ENCODE measurements at regions not wholly inside any gene's neighbourhood (a gene's known extent, or its start where the extent isn't known, plus 50 kb on each side); places are given as distances from the start of the nearest gene placed in this dataset.

- H3K4me1 ChIP-seq = peaks cover 39% of the 10 kb centered on the region
- Mint-ChIP-seq H3K27ac (ENCODE audit: unreplicated experiment) (no peak overlapping the region), H3K9me3 (ENCODE audit: unreplicated experiment) (no peaks in the 10 kb centered on the region), H3K36me3 (ENCODE audit: insufficient read depth, unreplicated experiment) (no peaks in the 10 kb centered on the region), H3K4me1 (ENCODE audit: low read depth, unreplicated experiment) (peaks cover 25% of the 10 kb centered on the region), H3K4me3 (ENCODE audit: unreplicated experiment) (no peak overlapping the region), H3K27me3 (ENCODE audit: insufficient read depth, unreplicated experiment) (no peaks in the 10 kb centered on the region)
- CTCF ChIA-PET = no interaction called here
- no peak overlapping the region for H3K4me3 ChIP-seq (ENCODE audit: low read depth, low read length)
- TF ChIP-seq CTCF (IDR thresholded peaks at IDR 0.05; ENCODE audit: insufficient read depth in 1 of 2, low read depth in 1 of 2, low read length in 1 of 2, severe bottlenecking in 1 of 2, unreplicated experiment in 1 of 2) = no peak
- POLR2A ChIA-PET = no interaction called here
- DNase-seq = no peak
- H3K27me3 ChIP-seq (replicated peaks; ENCODE audit: control insufficient read depth, insufficient read depth, low read length) = no peaks in the 10 kb centered on the region; the same call in 1 of the 2 replicates
- H3K36me3 ChIP-seq (ENCODE audit: control insufficient read depth, insufficient read depth, low read length) = no peaks in the 10 kb centered on the region
- BruUV-seq (replicated peaks) = no TSS peak
- H3K9me3 ChIP-seq = no peaks in the 10 kb centered on the region
- intact Hi-C loops (cut with micrococcal nuclease; ENCODE audit: unreplicated experiment) = loop anchor here (1.0 to 10.0 kb wide), 4 partner anchors 9 to 505 kb away; no protein-coding TSS in a partner anchor
Observed at GRCh38 chr7:51639661-51640334, 323.2 kb upstream of the COBL start.

GRCh38 chr7:51636503-51636902 lies 319.9 kb upstream of the COBL start:
- Histone ChIP-seq H3K9me3 (no peaks in the 10 kb centered on the region), H3K4me3 (ENCODE audit: low read depth, low read length) (no peak overlapping the region), H3K36me3 (ENCODE audit: control insufficient read depth, insufficient read depth, low read length) (no peaks in the 10 kb centered on the region), H3K27me3 (replicated peaks; ENCODE audit: control insufficient read depth, insufficient read depth, low read length) (no peaks in the 10 kb centered on the region; the same call in 1 of the 2 replicates), H3K4me1 (peaks cover 35% of the 10 kb centered on the region)
- no peak overlapping the region for H3K27ac Mint-ChIP-seq (ENCODE audit: unreplicated experiment)
- H3K4me3 Mint-ChIP-seq (ENCODE audit: unreplicated experiment) = no peak overlapping the region
- no TSS peak for BruUV-seq (replicated peaks)
- CTCF ChIA-PET = no interaction called here
- TF ChIP-seq CTCF (IDR thresholded peaks at IDR 0.05; ENCODE audit: insufficient read depth in 1 of 2, low read depth in 1 of 2, low read length in 1 of 2, severe bottlenecking in 1 of 2, unreplicated experiment in 1 of 2) = no peak
- H3K27me3 Mint-ChIP-seq (ENCODE audit: insufficient read depth, unreplicated experiment) = no peaks in the 10 kb centered on the region
- POLR2A ChIA-PET = interaction anchor here (0.6 kb wide), 1 partner anchor 187 kb away, joined by 4 read pairs; no protein-coding TSS in a partner anchor
- H3K4me1 Mint-ChIP-seq (ENCODE audit: low read depth, unreplicated experiment) = peaks cover 23% of the 10 kb centered on the region
- H3K36me3 Mint-ChIP-seq (ENCODE audit: insufficient read depth, unreplicated experiment) = no peaks in the 10 kb centered on the region
- intact Hi-C loops (cut with micrococcal nuclease; ENCODE audit: unreplicated experiment) = no loop called here
- no peak for DNase-seq
- H3K9me3 Mint-ChIP-seq (ENCODE audit: unreplicated experiment) = no peaks in the 10 kb centered on the region

GRCh38 chr7:51635775-51636174 lies 319.2 kb upstream of the COBL start:
- no TSS peak for BruUV-seq (replicated peaks)
- no peaks in the 10 kb centered on the region for H3K27me3 Mint-ChIP-seq (ENCODE audit: insufficient read depth, unreplicated experiment)
- POLR2A ChIA-PET = no interaction called here

More at GRCh38 chr7:51635775-51636174, 319.2 kb upstream of the COBL start:
- DNase-seq = no peak
- Histone ChIP-seq H3K36me3 (ENCODE audit: control insufficient read depth, insufficient read depth, low read length) (no peaks in the 10 kb centered on the region), H3K4me3 (ENCODE audit: low read depth, low read length) (no peak overlapping the region), H3K27me3 (replicated peaks; ENCODE audit: control insufficient read depth, insufficient read depth, low read length) (no peaks in the 10 kb centered on the region; the same call in 1 of the 2 replicates), H3K4me1 (peaks cover 28% of the 10 kb centered on the region), H3K9me3 (no peaks in the 10 kb centered on the region)
- Mint-ChIP-seq H3K36me3 (ENCODE audit: insufficient read depth, unreplicated experiment) (no peaks in the 10 kb centered on the region), H3K4me3 (ENCODE audit: unreplicated experiment) (no peak overlapping the region), H3K27ac (ENCODE audit: unreplicated experiment) (no peak overlapping the region), H3K9me3 (ENCODE audit: unreplicated experiment) (no peaks in the 10 kb centered on the region), H3K4me1 (ENCODE audit: low read depth, unreplicated experiment) (peaks cover 21% of the 10 kb centered on the region)
- CTCF ChIA-PET = no interaction called here
- no peak for TF ChIP-seq CTCF (IDR thresholded peaks at IDR 0.05; ENCODE audit: insufficient read depth in 1 of 2, low read depth in 1 of 2, low read length in 1 of 2, severe bottlenecking in 1 of 2, unreplicated experiment in 1 of 2)
- intact Hi-C loops (cut with micrococcal nuclease; ENCODE audit: unreplicated experiment) = loop anchor here (2.0 kb wide), 1 partner anchor 29 kb away; no protein-coding TSS in a partner anchor

All from Caco-2 (cell line).